GM18499 (cell line): ENCODE measurements at regions not wholly inside any gene's neighbourhood (a gene's known extent, or its start where the extent isn't known, plus 50 kb on each side); places are given as distances from the start of the nearest gene placed in this dataset.

Source experiments
- ATAC-seq: cut with Tn5 transposase; IDR thresholded peaks from one replicate; pipeline ENCODE4 v1.9.1; 2021; ENCODE audit warnings: moderate number of reproducible peaks; ENCODE audit not compliant: insufficient read depth, unreplicated experiment

DNA sequence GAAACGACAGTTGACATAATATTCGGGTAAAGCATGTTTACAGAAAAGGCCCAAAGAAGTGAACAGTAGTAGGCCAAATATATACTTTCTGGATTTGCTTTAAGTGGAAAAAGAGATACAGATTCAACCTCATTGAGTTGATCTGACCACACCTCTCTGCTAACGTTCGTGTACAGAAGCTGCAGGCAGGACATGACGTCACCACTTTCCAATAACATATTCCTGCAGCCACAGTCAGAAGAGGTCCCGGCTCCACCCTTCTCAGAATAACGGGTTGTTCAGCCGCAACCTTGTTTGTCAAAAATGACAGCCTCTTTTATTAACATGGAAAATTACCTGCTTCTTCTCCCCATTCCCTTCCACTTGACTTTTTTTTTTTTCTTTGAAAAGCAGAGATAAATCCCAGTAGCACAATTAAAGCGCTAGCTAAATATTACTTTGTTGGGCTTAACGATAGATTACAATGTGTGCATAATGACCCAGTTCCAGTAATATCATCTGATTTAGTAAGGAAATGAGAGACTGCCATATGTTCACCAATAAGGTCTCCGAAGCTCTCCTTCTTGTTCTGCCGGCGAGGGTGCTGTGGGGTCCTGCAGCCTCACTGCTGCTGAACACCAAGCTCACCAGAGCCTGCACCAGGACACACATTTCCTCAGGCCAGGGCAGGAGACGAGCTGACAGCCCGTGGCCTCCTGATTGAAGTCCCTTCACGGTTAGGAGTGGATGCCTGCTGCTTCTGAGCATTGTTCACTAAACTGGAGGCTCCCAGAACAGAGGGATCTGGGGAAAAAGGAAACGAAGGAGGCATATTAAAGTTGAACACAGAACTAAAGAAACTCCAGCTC, 451.0 kb upstream of the SALL3 start:
- no peak for ATAC-seq

DNA sequence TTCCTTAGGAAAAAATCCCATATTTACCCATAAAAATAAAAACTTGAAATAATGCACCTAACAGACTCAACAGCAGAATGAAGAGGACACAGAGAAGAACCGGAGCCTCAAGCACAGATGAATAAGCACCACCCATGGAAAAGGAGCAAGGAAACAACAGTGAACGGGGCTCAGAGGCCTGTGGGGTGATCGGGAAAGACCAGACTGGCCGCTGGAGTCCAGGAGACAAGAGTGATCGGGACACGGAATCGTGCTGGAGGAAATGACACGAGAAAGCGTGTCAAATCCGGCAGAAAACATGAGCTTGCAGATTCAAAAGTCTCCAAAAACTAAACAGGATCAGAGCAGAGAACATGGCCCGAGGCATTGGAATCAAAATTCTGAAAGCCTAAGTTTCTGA, 448.0 kb upstream of the SALL3 start:
- ATAC-seq, result no peak

DNA sequence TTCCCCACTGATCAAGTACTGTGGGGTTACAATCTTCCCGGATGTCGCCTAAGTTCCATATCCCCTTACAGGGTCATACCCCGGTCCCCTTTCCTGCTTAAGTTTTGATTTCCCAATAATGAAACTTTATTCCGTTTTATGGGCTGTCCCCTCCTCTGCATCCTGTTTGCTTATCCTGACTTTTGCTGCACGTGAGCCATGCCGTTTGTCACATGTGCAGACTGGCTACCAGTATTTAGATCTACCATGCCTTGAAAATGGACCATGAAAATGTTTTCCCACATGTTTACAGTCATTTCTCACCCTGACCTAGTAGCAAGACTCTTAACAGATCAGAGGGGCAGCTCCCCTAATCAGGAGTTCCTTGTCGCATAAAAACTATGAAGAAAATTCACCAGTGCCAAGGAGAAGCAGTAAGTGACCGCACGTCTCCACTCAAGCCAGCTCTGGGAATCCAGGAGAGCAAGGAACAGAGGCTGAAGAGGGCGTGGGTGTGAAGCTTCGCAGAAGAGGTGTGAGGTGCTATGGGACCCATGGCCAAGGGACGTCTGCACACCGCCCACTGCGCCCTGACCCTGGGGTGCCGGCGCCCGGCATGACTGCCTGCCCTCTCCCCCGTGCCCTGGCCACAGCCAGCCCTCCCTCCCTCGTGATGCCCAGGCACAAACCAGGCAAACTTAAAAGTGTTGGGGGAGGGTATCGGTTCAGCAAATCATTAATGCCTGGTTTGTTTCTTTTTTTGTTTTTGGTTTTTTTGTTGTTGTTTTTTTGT, 440.8 kb upstream of the SALL3 start:
- no peak for ATAC-seq

DNA sequence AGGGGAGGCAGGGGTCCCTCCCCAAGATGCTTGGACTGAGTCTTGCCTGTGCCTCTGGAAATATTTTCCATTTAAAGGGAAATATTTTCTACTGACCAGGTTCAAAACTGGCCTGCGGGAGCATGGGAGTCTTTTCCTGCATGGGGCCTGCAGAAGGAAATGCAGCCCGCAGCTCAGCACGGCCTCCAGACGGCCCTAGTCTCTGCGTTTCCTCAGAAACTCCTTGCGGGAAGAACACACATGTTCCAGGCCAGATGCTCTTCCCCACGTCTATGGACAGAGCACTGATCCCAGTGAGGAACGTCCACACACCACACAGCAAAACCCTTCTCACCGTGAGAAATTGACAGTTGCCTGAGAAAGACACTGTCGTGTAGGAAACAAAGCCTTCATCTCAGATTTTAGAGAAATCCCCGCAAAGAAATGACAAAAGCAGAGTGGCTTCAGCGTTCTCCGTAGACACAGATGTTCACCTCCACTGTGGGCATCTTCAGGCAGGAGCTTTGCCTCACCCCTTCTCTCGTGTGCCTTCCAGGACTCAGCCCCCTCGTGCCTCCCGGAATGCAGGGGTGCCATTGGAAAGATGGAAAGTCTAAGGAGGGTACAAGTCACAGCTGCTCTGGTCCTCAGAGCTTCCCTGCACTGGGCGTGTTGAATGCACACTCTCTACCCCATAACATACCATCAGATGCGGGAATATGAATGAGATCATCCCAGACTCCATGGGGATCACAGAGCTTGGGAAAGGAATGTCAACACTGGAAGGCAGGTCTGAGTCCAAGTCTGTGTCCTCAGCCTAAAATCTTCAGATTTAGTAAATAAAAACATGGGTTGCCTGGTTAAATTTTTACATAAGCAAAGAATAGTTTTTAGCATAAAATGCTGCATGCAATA, 438.7 kb upstream of the SALL3 start:
- no peak for ATAC-seq

DNA sequence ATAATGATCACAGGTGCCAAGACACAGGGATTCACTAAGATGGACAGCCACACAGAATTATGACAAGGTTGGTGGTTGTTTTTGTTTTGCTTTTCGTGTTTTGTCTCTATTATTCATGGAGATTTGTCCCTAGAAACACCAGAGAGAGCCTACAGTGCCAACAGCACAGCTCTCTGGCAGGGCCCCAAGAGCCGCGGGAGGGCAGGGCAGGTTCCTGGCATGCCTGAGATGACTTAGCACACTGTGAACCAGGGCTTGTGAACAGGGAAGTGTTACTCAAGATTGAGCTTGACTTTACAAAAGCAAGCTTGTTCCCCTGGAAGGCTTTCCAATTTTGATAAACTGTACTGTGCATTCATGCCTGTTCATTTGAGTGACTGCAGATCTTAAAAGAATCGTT, 437.4 kb upstream of the SALL3 start:
- no peak for ATAC-seq

DNA sequence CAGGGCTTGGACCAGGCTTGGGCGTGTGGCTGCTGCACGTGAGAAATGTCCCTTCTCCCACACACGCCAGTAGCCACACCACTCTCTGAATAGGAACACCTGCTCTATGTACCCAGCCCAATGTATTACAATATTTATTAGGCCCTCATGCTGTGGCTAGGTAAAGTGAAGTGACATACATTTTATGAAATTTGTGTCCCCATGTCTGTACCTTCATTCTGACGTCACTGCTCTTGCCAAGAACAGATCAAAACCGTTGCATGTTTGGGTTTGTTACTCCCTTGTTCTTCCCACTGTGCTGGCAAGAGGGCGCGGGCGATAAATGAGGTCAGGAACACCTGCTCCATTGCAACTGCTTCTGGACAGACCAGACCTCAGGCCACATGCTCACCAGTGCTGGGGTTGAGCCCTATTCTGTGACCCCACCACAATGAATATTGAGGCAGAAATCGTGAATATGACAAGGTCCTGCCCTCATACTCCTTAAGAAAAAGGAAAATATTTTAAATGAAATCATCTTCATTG, 436.4 kb upstream of the SALL3 start:
- no peak for ATAC-seq

DNA sequence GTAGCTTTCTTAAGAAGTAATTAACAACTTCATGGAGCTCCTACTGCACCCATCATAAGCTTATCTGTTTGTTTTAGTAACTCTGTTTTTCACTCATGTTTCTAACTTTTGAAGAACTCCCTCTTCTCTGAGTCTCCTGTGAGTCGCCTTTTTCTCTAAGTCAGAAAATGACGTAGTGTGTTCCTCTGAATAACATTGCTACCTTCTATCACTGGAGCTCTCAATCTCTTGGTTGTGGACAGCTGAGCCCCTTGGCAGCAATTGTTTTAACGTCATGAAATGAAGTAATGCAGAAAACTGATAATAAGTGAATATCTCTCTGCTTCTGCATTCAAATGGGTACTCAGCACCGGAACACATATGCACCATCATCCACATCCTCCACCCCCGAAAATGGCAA, 433.3 kb upstream of the SALL3 start:
- no peak for ATAC-seq

DNA sequence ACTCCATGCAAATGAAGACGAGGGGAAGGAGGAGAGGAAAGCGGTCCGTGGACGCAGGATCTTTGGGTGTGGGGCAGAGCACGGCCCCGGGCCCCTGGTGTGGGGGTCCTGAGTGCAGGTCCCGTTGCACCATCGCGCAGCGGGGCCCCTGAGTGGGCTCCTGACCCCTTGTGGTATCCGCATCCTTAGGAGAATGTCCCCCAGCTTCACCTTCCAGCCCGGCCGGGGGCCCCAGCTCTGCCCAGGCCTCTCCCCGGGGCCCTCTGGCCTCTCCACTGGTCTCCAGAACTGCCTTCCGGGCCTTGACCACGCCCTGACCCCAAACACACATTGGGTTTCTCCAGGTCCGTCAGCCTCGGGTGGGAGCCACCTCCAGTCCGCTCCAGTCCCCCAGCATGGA, 431.8 kb upstream of the SALL3 start:
- ATAC-seq, result no peak

DNA sequence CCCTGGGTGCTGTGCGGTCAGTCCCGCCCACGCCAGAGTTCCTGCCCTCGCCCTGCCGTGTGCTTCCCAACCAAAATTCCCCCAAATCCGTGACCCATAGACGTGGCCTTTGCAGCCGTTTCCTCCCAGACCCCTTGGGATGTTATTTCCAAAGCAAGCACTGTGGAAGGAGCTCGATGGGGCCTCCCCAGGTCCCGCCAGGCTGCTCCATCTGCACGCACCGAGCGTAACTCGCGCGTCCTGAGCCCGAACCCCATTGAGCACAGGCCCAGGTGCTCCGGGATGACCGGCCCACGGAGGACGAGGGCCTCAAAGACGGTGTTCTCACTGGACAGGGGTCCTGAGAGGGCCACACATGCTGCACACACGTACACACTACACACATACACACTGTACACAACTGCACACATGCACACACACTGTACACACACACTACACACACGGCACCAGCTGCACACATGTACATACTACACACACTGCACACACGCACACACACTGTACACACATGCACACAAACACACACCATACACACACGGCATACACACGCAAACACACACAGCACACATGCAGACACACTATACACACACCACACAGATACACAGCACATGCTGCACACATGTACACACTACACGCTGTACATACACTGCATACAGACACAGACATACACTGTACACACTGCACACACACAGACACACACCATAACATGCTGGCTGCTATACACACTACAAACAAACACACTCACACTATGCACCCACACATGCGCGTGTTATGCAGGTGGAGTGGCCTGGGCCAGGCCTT, 431.2 kb upstream of the SALL3 start:
- no peak for ATAC-seq

DNA sequence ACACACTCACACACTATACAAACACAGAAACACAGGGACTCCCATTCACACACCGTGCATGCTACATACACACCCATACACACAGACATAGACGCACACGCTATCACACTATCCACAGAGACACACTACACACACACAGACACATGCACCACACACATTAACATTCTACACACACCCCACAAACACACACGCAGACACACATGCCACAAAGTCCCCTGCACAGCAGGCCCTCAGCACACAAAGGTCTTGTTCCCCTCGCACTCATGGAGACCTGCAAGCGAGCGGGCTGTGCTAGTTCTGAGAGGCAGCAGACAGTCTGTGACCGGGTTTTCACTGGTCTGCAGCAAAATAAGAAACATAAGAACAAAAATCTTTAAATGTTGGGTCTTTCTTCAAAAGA, 429.6 kb upstream of the SALL3 start:
- ATAC-seq, result no peak

DNA sequence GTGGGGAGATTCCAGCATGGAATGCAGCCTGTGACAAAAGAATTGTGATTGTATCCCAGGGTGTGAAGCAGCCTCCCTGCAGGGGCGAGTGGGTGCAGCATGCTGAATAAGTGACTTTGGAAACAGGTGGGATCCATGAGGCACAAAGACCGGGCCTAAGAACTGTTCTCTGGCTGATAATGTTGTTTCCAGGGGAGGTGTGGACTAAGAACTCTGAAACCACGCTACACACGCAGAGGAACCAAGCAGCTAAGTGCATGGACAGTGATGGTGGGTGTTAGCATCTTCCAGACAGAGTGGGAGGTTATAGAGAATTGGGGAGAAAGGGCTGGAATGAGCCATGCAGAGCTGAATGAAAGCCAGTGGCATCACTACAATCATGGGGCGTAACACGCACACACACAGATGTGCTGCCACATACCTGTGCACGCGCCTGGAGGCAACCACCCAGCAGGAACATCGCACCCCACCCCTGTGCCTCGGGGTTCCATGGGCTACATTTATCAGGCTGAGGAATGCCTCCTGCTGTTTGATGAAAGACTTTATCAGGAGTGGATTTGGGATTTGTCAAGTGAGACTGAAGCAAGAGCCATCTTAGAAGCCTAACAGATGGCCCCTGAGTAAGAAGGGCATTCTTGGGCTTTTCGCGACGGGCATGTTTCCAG, 424.5 kb upstream of the SALL3 start:
- no peak for ATAC-seq

DNA sequence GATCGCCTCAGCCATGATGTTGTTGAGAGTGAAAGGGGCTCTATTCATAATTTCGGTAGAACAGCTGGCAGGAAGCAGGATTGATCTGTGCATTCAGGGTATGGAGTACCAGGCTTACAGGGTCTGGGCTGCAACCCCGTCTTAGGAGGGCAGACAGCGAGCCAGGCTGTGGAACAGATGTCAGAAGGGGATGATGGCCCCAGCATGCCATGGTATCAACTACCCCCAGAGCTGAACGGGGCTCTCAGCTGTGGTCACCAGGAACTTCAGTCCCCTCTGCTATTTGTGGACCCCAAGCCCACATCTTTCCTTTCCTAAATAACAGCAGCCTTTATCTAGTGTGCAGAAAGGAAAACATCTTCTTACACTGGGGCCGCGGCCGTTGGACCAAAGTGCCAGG, 422.2 kb upstream of the SALL3 start:
- ATAC-seq, result no peak

DNA sequence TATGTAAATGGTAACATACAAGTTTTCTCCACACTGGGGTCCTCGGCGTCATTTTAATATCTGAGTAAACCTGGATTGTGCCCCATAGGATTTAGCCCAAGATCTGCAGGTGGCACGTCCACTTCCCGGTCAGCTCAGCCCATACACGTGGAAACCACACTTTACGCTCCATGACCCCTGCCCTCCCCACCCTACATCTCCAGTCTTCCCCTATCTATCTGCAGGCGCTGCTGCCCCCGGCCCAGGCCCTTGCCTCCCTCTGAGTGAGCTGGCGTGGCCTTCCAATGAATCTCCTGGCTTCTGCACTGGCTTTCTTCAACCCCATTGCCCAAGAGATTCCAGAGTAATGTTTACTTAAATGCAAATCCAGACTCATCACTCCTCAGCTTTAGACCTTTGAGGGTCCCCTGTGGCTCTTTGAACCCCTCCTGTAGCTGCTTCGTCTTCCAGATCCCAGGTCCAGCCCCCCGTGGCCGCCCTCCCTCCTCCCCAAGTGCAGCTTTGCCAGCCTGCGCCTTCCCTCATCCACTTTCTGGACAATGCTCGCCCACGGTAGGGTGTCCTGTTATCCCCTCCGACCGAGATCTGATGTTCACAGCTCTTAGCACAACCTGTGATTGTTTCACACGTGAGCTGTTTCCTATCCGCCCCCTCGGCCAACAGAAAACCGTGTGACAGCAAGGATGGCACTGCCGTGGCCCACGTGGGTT, 421.4 kb upstream of the SALL3 start:
- no peak for ATAC-seq

DNA sequence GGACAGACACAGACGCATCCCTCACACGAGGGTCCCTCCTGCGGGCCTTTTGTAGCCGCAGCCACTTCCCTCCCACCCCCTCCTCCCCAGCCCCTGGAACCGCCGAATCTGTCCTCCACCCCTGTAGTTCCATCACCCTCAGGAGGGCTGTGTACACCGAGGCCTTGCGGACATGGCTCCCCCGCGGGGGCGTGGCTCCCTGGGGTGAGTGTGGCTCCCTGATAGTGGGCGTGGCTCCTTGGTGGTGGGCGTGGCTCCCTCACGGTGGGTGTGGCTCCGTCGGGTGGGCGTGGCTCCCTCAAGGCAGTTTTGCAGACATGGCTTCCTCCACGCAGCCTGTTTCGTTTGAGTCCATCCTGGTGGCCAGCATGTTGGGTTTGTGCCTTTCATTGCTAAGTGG, 420.7 kb upstream of the SALL3 start:
- ATAC-seq, result no peak

DNA sequence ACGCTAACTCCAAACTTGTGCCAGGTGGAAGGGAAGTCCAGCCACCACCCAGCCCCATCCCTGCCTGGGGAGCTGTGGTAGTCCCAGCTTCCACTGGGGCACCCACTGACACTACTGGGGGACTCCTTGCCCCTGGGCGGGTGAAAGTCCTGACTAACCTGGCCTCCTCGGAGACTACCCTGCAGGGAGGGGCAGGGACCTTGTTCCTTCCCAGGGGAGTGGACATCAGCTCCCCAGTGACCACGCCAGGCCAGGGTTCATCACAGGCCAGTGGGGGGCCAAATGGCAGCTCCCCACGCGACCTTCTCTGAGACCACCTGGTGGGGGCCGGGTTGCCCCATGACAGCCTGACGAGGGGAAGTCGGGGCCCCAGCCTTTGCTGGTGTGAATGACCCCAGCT, 420.0 kb upstream of the SALL3 start:
- no peak for ATAC-seq

DNA sequence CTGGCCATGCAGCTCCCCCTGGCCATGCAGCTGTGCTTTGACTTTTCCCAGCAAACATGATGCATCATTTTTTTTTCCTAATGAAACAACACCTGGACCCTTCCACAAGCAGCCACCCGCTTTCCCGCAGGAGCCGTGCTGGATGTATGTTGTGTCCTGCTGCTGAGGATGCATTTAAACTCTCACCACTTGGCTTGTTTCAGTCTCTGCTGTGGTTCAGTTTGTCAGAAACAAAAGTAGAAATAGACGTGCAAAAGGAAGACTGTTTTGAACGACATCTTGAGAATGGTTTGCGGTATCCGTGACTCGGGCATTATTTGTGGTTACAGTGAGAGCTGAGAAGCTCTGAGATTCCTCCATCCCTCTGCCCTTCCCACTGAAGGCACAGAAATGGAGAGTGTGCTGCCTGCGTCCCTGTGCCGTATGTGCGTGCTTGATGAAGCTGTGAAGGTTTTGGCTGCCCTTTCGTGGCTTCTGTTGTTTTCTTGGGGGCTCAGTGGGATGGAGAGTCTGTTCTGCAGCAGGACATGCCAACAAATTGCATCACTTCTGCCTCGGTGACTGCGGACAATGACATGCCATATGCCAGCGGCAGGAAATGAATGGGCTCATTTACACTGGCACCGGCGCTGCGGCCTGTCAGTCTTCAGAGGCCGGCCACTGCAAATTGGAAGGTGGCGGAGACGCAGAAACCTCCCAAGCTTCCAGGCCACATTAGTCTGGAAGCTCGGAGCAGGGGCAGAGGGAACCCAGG, 417.7 kb upstream of the SALL3 start:
- ATAC-seq, result no peak

DNA sequence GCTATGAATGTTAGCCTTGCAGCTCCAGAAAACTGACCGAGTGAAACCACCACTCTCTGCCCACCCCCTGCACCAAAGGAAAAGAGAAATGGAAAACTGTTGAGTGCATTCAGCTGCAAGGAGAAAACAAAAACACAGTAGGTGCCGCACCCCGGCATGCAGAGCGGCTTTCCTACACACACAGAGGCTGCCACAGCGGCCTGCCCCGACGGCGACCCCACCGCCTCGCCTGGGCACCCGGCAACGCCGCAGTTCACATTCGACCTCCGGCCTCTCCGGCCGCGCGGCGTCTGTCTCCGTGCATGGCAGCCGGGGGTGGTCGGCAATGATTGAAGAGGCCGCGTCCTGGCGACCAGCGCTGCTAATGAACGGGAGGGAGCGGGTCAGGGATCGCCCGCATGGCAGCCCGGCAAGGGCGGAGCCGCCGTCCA, 417.1 kb upstream of the SALL3 start:
- no peak for ATAC-seq

DNA sequence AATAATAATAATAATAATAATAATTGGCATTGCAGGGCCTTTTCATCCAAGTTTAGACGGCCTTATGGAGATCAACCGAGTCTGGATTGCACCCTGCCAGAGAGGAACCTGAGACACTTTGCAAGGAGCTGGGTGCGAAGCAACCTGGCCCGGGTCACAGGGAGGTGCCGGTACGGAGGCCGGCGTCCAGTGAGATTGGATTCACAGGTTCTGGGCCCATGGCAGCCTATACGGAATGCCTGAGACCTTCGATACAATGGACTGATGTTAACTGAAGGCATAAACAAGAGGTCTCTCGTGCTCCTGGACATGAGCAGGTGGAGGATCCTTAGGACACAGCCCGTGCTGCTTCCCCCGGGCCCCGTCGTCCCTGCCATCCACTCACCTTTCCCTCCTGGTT, 416.5 kb upstream of the SALL3 start:
- no peak for ATAC-seq
